ENCODE measurements at regions not wholly inside any gene's neighbourhood (a gene's known extent, or its start where the extent isn't known, plus 50 kb on each side); places are given as distances from the start of the nearest gene placed in this dataset.
A peak's percentile ranks its signal among the peaks of the same experiment; 100 is the strongest.

DNA sequence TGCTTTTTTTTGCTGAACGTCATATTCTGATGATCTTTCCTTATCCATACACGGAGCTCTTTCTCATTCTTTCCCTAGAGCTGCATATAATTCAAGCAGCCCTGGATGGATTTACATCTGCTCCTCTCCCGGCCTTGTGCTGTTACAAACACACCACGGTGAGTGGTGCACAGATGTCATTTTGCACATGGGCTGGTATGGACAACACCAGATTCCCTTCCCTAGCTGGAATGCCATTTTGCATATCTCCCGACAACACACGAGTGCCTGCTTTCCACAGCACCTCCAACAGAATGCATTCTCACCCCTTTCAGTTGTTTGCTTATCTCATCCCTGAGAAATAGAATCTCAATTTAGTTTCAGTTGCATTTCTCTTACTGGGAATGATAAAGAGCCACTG lies 69.5 kb upstream of the AFDN start:
- TF ChIP-seq, protein P1, sequence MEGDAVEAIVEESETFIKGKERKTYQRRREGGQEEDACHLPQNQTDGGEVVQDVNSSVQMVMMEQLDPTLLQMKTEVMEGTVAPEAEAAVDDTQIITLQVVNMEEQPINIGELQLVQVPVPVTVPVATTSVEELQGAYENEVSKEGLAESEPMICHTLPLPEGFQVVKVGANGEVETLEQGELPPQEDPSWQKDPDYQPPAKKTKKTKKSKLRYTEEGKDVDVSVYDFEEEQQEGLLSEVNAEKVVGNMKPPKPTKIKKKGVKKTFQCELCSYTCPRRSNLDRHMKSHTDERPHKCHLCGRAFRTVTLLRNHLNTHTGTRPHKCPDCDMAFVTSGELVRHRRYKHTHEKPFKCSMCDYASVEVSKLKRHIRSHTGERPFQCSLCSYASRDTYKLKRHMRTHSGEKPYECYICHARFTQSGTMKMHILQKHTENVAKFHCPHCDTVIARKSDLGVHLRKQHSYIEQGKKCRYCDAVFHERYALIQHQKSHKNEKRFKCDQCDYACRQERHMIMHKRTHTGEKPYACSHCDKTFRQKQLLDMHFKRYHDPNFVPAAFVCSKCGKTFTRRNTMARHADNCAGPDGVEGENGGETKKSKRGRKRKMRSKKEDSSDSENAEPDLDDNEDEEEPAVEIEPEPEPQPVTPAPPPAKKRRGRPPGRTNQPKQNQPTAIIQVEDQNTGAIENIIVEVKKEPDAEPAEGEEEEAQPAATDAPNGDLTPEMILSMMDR (IDR thresholded peaks at IDR 0.05; ENCODE audit: low read depth, low read length), result no peak
- H3K4me3 ChIP-seq (ENCODE audit: low read depth, low read length), result no peak overlapping the region
- in situ Hi-C loops (cut with HindIII; ENCODE audit: low sequenced_read_pairs), result no loop called here
- DNase-seq (ENCODE audit: low read depth, low spot score), result no peak

DNA sequence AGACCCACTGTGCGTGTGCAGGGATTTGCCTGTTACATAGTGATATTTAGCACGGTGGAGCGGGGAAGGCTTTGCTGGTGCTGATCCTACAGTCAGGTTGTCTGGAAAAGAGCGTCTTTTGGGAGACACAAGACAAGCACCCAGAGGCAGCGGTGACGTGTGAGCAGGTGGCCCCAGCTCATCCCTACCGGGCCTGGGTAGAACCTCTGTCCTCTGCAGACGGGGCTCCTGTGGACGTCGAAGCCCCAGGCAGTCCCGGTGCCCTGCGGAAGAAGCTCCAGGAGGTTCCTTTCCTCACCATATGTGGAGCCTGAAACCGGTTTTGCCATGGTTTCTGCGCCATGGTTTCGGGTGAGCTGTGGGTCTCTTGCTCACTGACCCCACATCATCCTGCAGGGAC lies 68.9 kb upstream of the AFDN start:
- in situ Hi-C loops (cut with HindIII; ENCODE audit: low sequenced_read_pairs), result no loop called here
- no peak for DNase-seq (ENCODE audit: low read depth, low spot score)
- TF ChIP-seq, protein P1 (IDR thresholded peaks at IDR 0.05; ENCODE audit: low read depth, low read length), result no peak
- no peak overlapping the region for H3K4me3 ChIP-seq (ENCODE audit: low read depth, low read length)

DNA sequence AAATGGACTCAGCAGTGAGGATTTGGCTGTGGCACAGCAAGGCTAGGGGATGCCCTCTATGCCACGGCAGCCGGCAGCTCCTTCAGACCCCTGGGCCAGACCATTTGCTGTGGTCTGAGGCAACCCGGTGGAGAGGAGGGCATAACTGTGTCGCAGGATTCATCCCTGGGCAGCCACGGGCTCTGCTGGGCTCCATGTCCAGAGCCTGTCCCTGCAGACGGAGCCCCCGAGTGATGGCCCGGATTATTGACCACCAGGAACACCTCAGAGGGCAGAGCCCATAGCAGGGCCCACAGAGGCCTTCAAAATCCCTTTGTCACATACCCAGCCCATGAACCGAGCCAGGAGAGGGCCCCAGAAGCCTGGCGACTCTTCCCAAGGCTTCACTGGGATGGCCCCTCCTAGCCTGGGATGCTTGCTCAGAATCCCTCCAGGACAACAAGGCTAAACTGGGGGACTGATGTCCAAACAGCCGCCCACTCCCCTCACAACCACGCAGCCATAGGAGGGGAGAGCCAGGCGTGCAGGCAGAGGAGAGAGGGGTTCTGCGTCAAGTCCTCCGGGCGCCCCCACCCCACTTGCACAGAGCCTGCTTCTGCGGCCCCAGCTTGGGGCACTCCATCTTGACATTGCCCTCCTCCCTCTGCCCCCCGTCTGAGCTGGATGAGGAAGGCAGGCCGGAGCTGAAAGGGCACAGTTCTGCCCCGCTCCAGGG lies 68.2 kb upstream of the AFDN start:
- TF ChIP-seq, protein P1 (IDR thresholded peaks at IDR 0.05; ENCODE audit: low read depth, low read length), result no peak
- H3K4me3 ChIP-seq (ENCODE audit: low read depth, low read length), result no peak overlapping the region
- no peak for DNase-seq (ENCODE audit: low read depth, low spot score)
- in situ Hi-C loops (cut with HindIII; ENCODE audit: low sequenced_read_pairs), result no loop called here

DNA sequence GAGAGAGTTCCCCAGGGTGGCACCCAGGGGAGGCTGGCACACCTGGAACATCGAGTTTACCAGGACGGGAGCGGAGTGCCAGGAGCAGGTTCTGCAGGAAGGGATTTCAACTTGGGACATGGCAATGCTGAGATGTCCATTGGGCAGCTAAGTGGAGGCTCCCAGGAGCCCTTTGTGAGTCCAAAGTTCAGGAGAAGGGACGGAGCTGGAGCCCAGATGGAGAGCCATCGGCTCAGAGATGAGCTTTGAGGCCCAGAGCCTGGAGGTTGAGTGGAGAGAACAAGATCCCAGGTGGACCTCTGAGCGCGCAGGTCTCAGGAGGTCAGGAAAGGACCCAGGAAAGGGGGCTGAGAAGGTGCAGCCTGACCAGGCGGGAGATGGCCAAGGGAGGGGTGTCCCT lies 67.5 kb upstream of the AFDN start:
- no peak for DNase-seq (ENCODE audit: low read depth, low spot score)
- in situ Hi-C loops (cut with HindIII; ENCODE audit: low sequenced_read_pairs), result no loop called here
- no peak overlapping the region for H3K4me3 ChIP-seq (ENCODE audit: low read depth, low read length)
- TF ChIP-seq, protein P1 (IDR thresholded peaks at IDR 0.05; ENCODE audit: low read depth, low read length), result no peak

DNA sequence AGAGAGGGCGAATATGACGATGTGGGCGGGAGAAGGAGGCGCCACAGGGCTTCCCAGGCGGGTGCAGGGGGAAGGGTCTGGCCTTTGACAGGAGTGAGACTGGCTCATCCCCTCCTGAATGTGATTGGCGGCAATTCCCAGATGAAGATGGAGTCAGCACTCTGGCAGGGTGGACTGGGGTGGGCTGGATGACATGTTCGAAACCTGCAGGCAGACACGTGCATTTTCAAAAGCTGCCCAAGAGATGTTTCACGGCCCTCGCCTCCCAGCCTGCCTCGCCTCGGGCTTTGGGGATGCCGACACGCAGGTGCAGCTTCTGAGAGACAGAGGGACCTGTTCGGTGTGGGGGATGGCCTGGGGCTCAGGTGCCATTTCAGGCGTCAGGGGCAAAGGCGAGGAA lies 66.8 kb upstream of the AFDN start:
- no peak for DNase-seq (ENCODE audit: low read depth, low spot score)
- H3K4me3 ChIP-seq (ENCODE audit: low read depth, low read length), result no peak overlapping the region
- TF ChIP-seq, protein P1 (IDR thresholded peaks at IDR 0.05; ENCODE audit: low read depth, low read length), result no peak
- in situ Hi-C loops (cut with HindIII; ENCODE audit: low sequenced_read_pairs), result no loop called here

DNA sequence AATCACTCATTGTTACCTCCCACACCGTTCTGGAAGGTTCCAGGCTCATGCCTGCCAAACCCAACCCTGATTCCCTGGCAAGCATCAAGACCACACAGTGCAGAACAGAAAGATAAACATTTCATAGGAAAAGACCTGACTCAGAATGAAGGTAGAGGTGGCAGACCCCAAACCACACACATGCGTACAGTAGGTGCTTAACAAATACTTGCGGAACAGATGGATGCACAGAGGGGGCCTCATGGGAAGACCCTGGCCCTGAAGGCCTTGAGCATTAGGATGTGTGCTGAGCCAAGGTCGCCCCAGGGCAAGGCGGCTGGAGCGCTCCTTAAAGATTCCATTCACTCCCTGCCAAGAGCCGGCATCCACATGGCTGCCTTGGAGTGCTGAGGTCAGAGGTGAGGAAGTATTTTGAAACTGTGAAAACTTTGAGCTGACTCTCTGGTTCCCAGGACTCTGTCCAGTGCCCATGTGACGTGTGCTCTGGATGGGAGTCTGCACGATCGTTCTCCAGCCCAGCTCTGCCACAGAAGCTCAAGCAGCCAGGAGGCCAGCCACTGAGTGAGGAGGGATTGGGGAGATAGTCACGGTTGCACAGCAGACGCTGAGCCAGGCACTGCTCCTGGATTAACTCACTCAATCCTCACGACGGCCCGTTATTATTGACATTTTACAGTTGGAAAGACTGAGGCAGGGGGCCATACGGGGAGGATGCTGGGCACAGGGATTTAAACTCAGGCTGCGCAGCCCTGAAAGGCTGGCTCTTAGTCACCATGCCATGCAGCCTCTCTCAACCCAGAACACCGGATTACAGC lies 65.5 kb upstream of the AFDN start:
- in situ Hi-C loops (cut with HindIII; ENCODE audit: low sequenced_read_pairs), result no loop called here
- no peak overlapping the region for H3K4me3 ChIP-seq (ENCODE audit: low read depth, low read length)
- TF ChIP-seq, protein P1 (IDR thresholded peaks at IDR 0.05; ENCODE audit: low read depth, low read length), result no peak
- DNase-seq (ENCODE audit: low read depth, low spot score), result peak; percentile 30

Measured in astrocyte of the spinal cord (primary cell).